Erythroblast (primary cell): ENCODE measurements at regions not wholly inside any gene's neighbourhood (a gene's known extent, or its start where the extent isn't known, plus 50 kb on each side); places are given as distances from the start of the nearest gene placed in this dataset.

Experiments
- GATA1 ChIP-seq: IDR thresholded peaks from 2 replicates; pipeline ENCODE4 v1.6.1; 2011; ENCODE audit warnings: low read depth, mild to moderate bottlenecking, control low read depth, low read length, moderate library complexity
- POLR2A ChIP-seq: IDR thresholded peaks from 2 replicates; pipeline ENCODE4 v1.6.1; 2011; ENCODE audit warnings: mild to moderate bottlenecking, low read length

DNA sequence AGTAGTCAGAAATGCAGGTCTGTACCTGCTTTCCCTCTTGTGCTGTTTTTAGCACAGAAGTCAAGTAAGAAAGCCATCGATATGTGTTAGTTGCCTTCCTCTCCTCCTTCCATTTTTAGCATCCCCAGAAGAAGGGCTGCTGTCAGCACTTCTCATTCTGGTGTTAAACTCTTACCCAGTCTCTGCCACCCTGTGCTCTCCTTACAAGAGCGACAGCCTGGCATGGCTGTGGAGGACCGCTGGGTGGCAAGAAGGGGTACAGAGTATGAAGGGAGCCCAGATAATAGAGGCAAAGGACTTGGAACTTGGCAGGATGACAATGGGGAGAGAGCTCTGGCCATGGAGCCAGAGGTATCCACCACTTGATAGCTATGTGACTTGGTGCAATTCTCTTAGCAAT, 103.5 kb downstream of the RPS24 start:
- TF ChIP-seq POLR2A = no peak
- no peak for TF ChIP-seq GATA1
